ENCODE measurements at regions not wholly inside any gene's neighbourhood (a gene's known extent, or its start where the extent isn't known, plus 50 kb on each side); places are given as distances from the start of the nearest gene placed in this dataset.

GRCh38 chr6:144862769-144863168 lies 577.6 kb downstream of the UTRN start:
- no peak for DNase-seq (ENCODE audit: extremely low read depth, low read depth)
- TF ChIP-seq, protein P1, sequence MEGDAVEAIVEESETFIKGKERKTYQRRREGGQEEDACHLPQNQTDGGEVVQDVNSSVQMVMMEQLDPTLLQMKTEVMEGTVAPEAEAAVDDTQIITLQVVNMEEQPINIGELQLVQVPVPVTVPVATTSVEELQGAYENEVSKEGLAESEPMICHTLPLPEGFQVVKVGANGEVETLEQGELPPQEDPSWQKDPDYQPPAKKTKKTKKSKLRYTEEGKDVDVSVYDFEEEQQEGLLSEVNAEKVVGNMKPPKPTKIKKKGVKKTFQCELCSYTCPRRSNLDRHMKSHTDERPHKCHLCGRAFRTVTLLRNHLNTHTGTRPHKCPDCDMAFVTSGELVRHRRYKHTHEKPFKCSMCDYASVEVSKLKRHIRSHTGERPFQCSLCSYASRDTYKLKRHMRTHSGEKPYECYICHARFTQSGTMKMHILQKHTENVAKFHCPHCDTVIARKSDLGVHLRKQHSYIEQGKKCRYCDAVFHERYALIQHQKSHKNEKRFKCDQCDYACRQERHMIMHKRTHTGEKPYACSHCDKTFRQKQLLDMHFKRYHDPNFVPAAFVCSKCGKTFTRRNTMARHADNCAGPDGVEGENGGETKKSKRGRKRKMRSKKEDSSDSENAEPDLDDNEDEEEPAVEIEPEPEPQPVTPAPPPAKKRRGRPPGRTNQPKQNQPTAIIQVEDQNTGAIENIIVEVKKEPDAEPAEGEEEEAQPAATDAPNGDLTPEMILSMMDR (IDR thresholded peaks at IDR 0.05; ENCODE audit: low read depth, low read length) = no peak

- DNase-seq (ENCODE audit: extremely low read depth, low read depth) = no peak
- TF ChIP-seq, protein P1 (IDR thresholded peaks at IDR 0.05; ENCODE audit: low read depth, low read length) = no peak
Measured at GRCh38 chr6:144867761-144868160, 582.6 kb downstream of the UTRN start.

- no peak for DNase-seq (ENCODE audit: extremely low read depth, low read depth)
- TF ChIP-seq, protein P1 (IDR thresholded peaks at IDR 0.05; ENCODE audit: low read depth, low read length) = no peak
Measured at GRCh38 chr6:144870782-144871181, 585.6 kb downstream of the UTRN start.

- no peak for DNase-seq (ENCODE audit: extremely low read depth, low read depth)
- TF ChIP-seq, protein P1 (IDR thresholded peaks at IDR 0.05; ENCODE audit: low read depth, low read length) = no peak
Measured at GRCh38 chr6:144873623-144874378, 588.7 kb downstream of the UTRN start.

DNA sequence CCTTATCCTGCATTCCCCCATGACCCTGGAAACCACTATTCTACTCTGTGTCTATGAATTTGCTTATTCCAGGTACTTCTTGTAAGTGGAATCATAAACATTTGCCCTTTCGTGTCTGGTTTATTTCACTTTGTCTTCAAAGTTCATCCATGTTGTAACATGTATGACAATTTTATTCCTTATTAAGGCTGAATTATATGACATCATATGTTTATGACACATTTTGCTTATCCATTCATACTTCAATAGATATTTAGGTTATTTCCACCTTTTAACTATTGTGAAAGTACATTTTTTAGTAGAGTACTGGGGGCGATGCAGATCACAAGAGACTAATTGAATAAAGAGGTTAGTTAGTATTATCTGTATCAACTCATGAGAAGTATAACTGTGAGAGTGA lies 591.6 kb downstream of the UTRN start:
- DNase-seq (ENCODE audit: extremely low read depth, low read depth) = no peak
- TF ChIP-seq, protein P1 (IDR thresholded peaks at IDR 0.05; ENCODE audit: low read depth, low read length) = no peak

- no peak for DNase-seq (ENCODE audit: extremely low read depth, low read depth)
- TF ChIP-seq, protein P1 (IDR thresholded peaks at IDR 0.05; ENCODE audit: low read depth, low read length) = no peak
Measured at GRCh38 chr6:144877118-144877517, 592.0 kb downstream of the UTRN start.

DNA sequence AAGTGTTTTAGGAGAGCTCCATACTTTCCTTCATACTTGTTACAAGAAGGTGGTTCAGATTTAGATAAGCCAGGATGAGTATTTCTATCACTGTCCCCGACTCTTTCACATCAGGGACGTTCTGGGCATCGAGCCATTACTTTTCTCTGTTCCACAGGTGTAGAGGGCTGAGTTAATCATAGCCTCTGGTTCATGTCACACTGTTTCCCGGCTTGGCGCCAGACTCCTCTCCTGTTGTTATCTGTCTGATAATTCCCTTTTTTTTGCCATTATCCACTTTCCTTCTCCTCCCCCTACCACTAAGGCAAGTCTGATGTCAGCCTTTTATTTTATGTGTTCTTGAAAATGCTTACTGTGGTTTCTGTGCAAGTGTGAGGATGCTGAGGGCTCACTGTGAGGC lies 593.4 kb downstream of the UTRN start:
- TF ChIP-seq, protein P1 (IDR thresholded peaks at IDR 0.05; ENCODE audit: low read depth, low read length) = no peak
- DNase-seq (ENCODE audit: extremely low read depth, low read depth) = no peak

Measured in AG09319 (cell line).